SU-DHL-6 (cell line): ENCODE measurements at regions not wholly inside any gene's neighbourhood (a gene's known extent, or its start where the extent isn't known, plus 50 kb on each side); places are given as distances from the start of the nearest gene placed in this dataset.

Experiments used
- H2AFZ ChIP-seq: fragments of 200-600 bp; sonication (generic); 2 replicates; pipeline ENCODE4 v1.6.1; 2014; ENCODE audit warnings: low read depth, mild to moderate bottlenecking, moderate library complexity, mixed read lengths, antibody characterized with exemption, low read length; ENCODE audit not compliant: severe bottlenecking
- H3F3A ChIP-seq: fragments of 200-600 bp; shearing (Covaris generic); 2 replicates; pipeline ENCODE4 v1.6.0; 2016; ENCODE audit warnings: antibody characterized with exemption, mild to moderate bottlenecking; ENCODE audit not compliant: insufficient read depth
- H3K27ac ChIP-seq: fragments of 200-600 bp; sonication (generic); 2 replicates; pipeline ENCODE4 v1.5.1; 2016; ENCODE audit warnings: low read depth, mild to moderate bottlenecking, low read length, moderate library complexity, mixed read lengths
- H3K27me3 ChIP-seq: fragments of 200-600 bp; sonication (generic), shearing (Covaris generic); 2 replicates; pipeline ENCODE4 v1.6.0; 2014; ENCODE audit warnings: mild to moderate bottlenecking, low read length
- H3K36me3 ChIP-seq: fragments of 200-600 bp; sonication (generic); 2 replicates; pipeline ENCODE4 v1.6.1; 2014; ENCODE audit warnings: mild to moderate bottlenecking, low read length, mixed read lengths
- H3K4me2 ChIP-seq: fragments of 300-600, 200-600 bp; shearing (Covaris generic), sonication (generic); 2 replicates; pipeline ENCODE4 v1.6.0; 2014; ENCODE audit warnings: low read length, low read depth, mild to moderate bottlenecking; ENCODE audit not compliant: poor library complexity, severe bottlenecking
- H3K4me3 ChIP-seq: fragments of 200-600 bp; sonication (generic); 2 replicates; pipeline ENCODE4 v1.5.1; 2014; ENCODE audit warnings: antibody characterized with exemption, low read length, mild to moderate bottlenecking, mixed read lengths; ENCODE audit not compliant: insufficient read depth, poor library complexity, severe bottlenecking
- H3K79me2 ChIP-seq: fragments of 200-600 bp; sonication (generic); 2 replicates; pipeline ENCODE4 v1.6.1; 2014; ENCODE audit warnings: mild to moderate bottlenecking, low read length, moderate library complexity; ENCODE audit not compliant: insufficient read depth
- H3K9ac ChIP-seq: fragments of 200-600 bp; sonication (generic); 2 replicates; pipeline ENCODE4 v1.7.0; 2014; ENCODE audit warnings: mild to moderate bottlenecking, low read length
- H3K9me2 ChIP-seq: fragments of 200-600 bp; sonication (generic); replicated peaks from 2 replicates; pipeline ENCODE4 v1.6.1; 2014; ENCODE audit warnings: low read length; ENCODE audit not compliant: insufficient read depth
- H3K9me3 ChIP-seq: fragments of 200-600 bp; sonication (generic); 2 replicates; pipeline ENCODE4 v1.6.1; 2014; ENCODE audit warnings: low read length, mixed read lengths; ENCODE audit not compliant: insufficient read depth
- H4K20me1 ChIP-seq: fragments of 200-600 bp; sonication (generic); 2 replicates; pipeline ENCODE4 v1.6.1; 2014; ENCODE audit warnings: low read depth, mild to moderate bottlenecking, antibody characterized with exemption, low read length, moderate library complexity, mixed read lengths
- CTCF ChIP-seq: fragments of 200-600 bp; sonication (generic); IDR thresholded peaks from one replicate; pipeline ENCODE4 v1.5.1; 2017; ENCODE audit warnings: antibody characterized with exemption, mild to moderate bottlenecking, low read length, moderate library complexity; ENCODE audit not compliant: insufficient read depth, poor library complexity, severe bottlenecking
- EZH2phosphoT487 ChIP-seq: fragments of 200-600 bp; sonication (generic), shearing (Covaris generic); conservative IDR thresholded peaks from 2 replicates; pipeline ENCODE4 v1.6.1; 2018; ENCODE audit warnings: mild to moderate bottlenecking, antibody characterized with exemption, low read length, moderate library complexity, mixed read lengths

GRCh38 chr13:75934889-75935288 is 298.8 kb downstream of the LMO7 start:
- no peak overlapping the region for H3K27ac ChIP-seq
- no peaks in the 10 kb centered on the region for H3F3A ChIP-seq
- H4K20me1 ChIP-seq: no peaks in the 10 kb centered on the region
- H3K4me2 ChIP-seq: no peak overlapping the region
- no peaks in the 10 kb centered on the region for H3K9me3 ChIP-seq
- no peaks in the 10 kb centered on the region for H3K36me3 ChIP-seq
- no peak overlapping the region for H3K4me3 ChIP-seq
- H2AFZ ChIP-seq: no peak overlapping the region
- H3K27me3 ChIP-seq: no peaks in the 10 kb centered on the region
- TF ChIP-seq CTCF: no peak
- no peak for TF ChIP-seq EZH2phosphoT487
- H3K9me2 ChIP-seq: no peaks in the 10 kb centered on the region
- H3K79me2 ChIP-seq: no peaks in the 10 kb centered on the region
- H3K9ac ChIP-seq: no peak overlapping the region

GRCh38 chr13:75932636-75933035 is 296.5 kb downstream of the LMO7 start:
- Histone ChIP-seq H3K27ac (no peak overlapping the region), H3K9ac (no peak overlapping the region), H3K27me3 (no peaks in the 10 kb centered on the region), H4K20me1 (no peaks in the 10 kb centered on the region), H3K4me3 (no peak overlapping the region), H3K9me2 (no peaks in the 10 kb centered on the region), H3K4me2 (no peak overlapping the region), H3K36me3 (no peaks in the 10 kb centered on the region), H3F3A (no peaks in the 10 kb centered on the region), H3K79me2 (no peaks in the 10 kb centered on the region), H3K9me3 (no peaks in the 10 kb centered on the region), H2AFZ (no peak overlapping the region)
- no peak for TF ChIP-seq CTCF
- TF ChIP-seq EZH2phosphoT487: no peak

- TF ChIP-seq CTCF: no peak
- H3K9me2 ChIP-seq: no peaks in the 10 kb centered on the region
- H3F3A ChIP-seq: no peaks in the 10 kb centered on the region
- H3K4me3 ChIP-seq: no peak overlapping the region
- H3K4me2 ChIP-seq: no peak overlapping the region
- H3K27me3 ChIP-seq: no peaks in the 10 kb centered on the region
- H3K9me3 ChIP-seq: no peaks in the 10 kb centered on the region
- H3K27ac ChIP-seq: no peak overlapping the region
- H3K9ac ChIP-seq: no peak overlapping the region
- no peaks in the 10 kb centered on the region for H3K79me2 ChIP-seq
- no peaks in the 10 kb centered on the region for H3K36me3 ChIP-seq
- H4K20me1 ChIP-seq: no peaks in the 10 kb centered on the region
- no peak overlapping the region for H2AFZ ChIP-seq
Observed at GRCh38 chr13:75931116-75931515, 295.0 kb downstream of the LMO7 start.

GRCh38 chr13:75929076-75929475 is 292.9 kb downstream of the LMO7 start:
- no peaks in the 10 kb centered on the region for H3K36me3 ChIP-seq
- no peaks in the 10 kb centered on the region for H3K27me3 ChIP-seq
- no peaks in the 10 kb centered on the region for H3F3A ChIP-seq
- H3K4me2 ChIP-seq: no peak overlapping the region
- no peaks in the 10 kb centered on the region for H4K20me1 ChIP-seq
- H2AFZ ChIP-seq: no peak overlapping the region
- H3K4me3 ChIP-seq: no peak overlapping the region
- TF ChIP-seq CTCF (no peak), EZH2phosphoT487 (no peak)
- H3K9me3 ChIP-seq: no peaks in the 10 kb centered on the region
- no peaks in the 10 kb centered on the region for H3K79me2 ChIP-seq
- H3K9ac ChIP-seq: no peak overlapping the region
- H3K27ac ChIP-seq: no peak overlapping the region
- no peaks in the 10 kb centered on the region for H3K9me2 ChIP-seq
